ENCODE measurements at regions not wholly inside any gene's neighbourhood (a gene's known extent, or its start where the extent isn't known, plus 50 kb on each side); places are given as distances from the start of the nearest gene placed in this dataset.

DNA sequence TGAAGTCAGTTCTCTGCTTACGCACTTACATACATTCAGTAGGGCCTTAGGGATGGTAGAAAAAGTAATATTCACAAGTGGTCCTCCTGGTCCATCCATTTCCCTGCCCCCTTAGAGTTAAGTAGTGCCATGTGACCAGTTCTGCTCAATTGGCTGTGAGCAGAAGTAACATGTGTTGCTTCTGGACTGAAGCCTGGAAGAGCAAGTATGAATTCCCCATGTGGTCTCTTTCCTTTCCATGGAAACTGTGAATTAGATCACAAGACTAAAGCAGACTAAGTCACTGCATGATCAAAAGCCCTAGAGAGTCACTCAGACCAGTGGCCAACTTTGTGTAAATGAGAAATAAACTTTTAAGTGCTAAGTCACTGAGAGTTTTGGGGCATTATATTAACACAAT lies 341.7 kb upstream of the CADM1 start:
- Histone ChIP-seq H3K4me3 (ENCODE audit: low read length in 3 of 3) (no peak overlapping the region), H3K36me3 (ENCODE audit: control insufficient read depth in 2 of 3, insufficient read depth in 3 of 3, low read length in 3 of 3) (no peaks in the 10 kb centered on the region), H3K27me3 (ENCODE audit: control insufficient read depth, insufficient read depth, low read length) (no peaks in the 10 kb centered on the region), H3K9ac (ENCODE audit: low read length in 3 of 3) (no peak overlapping the region), H3K9me3 (ENCODE audit: control insufficient read depth in 2 of 3, insufficient read depth in 1 of 3, low read length in 3 of 3) (peaks cover 0 to 3% (median 0%) of the 10 kb centered on the region in 3 donors), H3K27ac (ENCODE audit: low read depth in 2 of 2, low read length in 2 of 2) (no peak overlapping the region), H3K4me1 (ENCODE audit: control insufficient read depth in 2 of 3, insufficient read depth in 2 of 3, low read depth in 1 of 3, low read length in 3 of 3) (no peaks in the 10 kb centered on the region)
- TF ChIP-seq CTCF (IDR thresholded peaks at IDR 0.05; ENCODE audit: borderline replicate concordance, extremely low read depth, insufficient read depth), result no peak
- intact Hi-C loops (cut with DNase I), result no loop called here
- FAIRE-seq (no peak), DNase-seq (no peak)

GRCh38 chr11:115843685-115844084 lies 339.5 kb upstream of the CADM1 start:
- no peak overlapping the region for H3K9ac ChIP-seq (ENCODE audit: low read length in 3 of 3)
- no peaks in the 10 kb centered on the region for H3K36me3 ChIP-seq (ENCODE audit: control insufficient read depth in 2 of 3, insufficient read depth in 3 of 3, low read length in 3 of 3)
- no peaks in the 10 kb centered on the region for H3K4me1 ChIP-seq (ENCODE audit: control insufficient read depth in 2 of 3, insufficient read depth in 2 of 3, low read depth in 1 of 3, low read length in 3 of 3)
- intact Hi-C loops (cut with DNase I), result no loop called here
- no peak for DNase-seq
- no peak overlapping the region for H3K27ac ChIP-seq (ENCODE audit: low read depth in 2 of 2, low read length in 2 of 2)
- FAIRE-seq, result no peak
- TF ChIP-seq CTCF (IDR thresholded peaks at IDR 0.05; ENCODE audit: borderline replicate concordance, extremely low read depth, insufficient read depth), result no peak
- H3K9me3 ChIP-seq (ENCODE audit: control insufficient read depth in 2 of 3, insufficient read depth in 1 of 3, low read length in 3 of 3), result no peaks in the 10 kb centered on the region
- H3K4me3 ChIP-seq (ENCODE audit: low read length in 3 of 3), result no peak overlapping the region
- H3K27me3 ChIP-seq (ENCODE audit: control insufficient read depth, insufficient read depth, low read length), result no peaks in the 10 kb centered on the region

DNA sequence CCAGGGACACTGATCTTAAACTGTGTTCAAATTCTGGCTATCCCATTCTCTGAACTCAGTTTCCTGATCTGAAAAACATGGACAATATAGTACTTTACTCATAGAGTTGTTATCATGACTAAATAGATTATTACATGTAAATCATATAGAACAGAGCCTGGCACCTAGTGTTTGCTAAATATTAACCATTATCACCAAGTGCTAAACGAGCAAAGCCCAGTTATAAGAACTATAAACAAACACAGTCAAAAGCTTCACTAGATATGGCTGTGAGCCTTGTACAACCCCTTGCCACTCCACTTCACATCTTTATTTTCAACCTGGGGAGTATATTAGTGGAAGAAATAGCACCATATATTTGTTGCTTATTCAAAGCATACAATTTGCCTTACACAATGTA lies 338.9 kb upstream of the CADM1 start:
- Histone ChIP-seq H3K27me3 (ENCODE audit: control insufficient read depth, insufficient read depth, low read length) (no peaks in the 10 kb centered on the region), H3K9ac (ENCODE audit: low read length in 3 of 3) (no peak overlapping the region), H3K9me3 (ENCODE audit: control insufficient read depth in 2 of 3, insufficient read depth in 1 of 3, low read length in 3 of 3) (no peaks in the 10 kb centered on the region), H3K36me3 (ENCODE audit: control insufficient read depth in 2 of 3, insufficient read depth in 3 of 3, low read length in 3 of 3) (no peaks in the 10 kb centered on the region), H3K27ac (ENCODE audit: low read depth in 2 of 2, low read length in 2 of 2) (no peak overlapping the region), H3K4me1 (ENCODE audit: control insufficient read depth in 2 of 3, insufficient read depth in 2 of 3, low read depth in 1 of 3, low read length in 3 of 3) (no peaks in the 10 kb centered on the region), H3K4me3 (ENCODE audit: low read length in 3 of 3) (no peak overlapping the region)
- no peak for TF ChIP-seq CTCF (IDR thresholded peaks at IDR 0.05; ENCODE audit: borderline replicate concordance, extremely low read depth, insufficient read depth)
- intact Hi-C loops (cut with DNase I), result no loop called here
- DNase-seq, result no peak
- FAIRE-seq, result no peak

GRCh38 chr11:115820026-115820425 lies 315.8 kb upstream of the CADM1 start:
- intact Hi-C loops (cut with DNase I), result no loop called here
- Histone ChIP-seq H3K4me1 (ENCODE audit: control insufficient read depth in 2 of 3, insufficient read depth in 2 of 3, low read depth in 1 of 3, low read length in 3 of 3) (no peaks in the 10 kb centered on the region), H3K36me3 (ENCODE audit: control insufficient read depth in 2 of 3, insufficient read depth in 3 of 3, low read length in 3 of 3) (no peaks in the 10 kb centered on the region), H3K9ac (ENCODE audit: low read length in 3 of 3) (no peak overlapping the region), H3K27ac (ENCODE audit: low read depth in 2 of 2, low read length in 2 of 2) (no peak overlapping the region), H3K9me3 (ENCODE audit: control insufficient read depth in 2 of 3, insufficient read depth in 1 of 3, low read length in 3 of 3) (peaks cover 0 to 10% (median 2%) of the 10 kb centered on the region in 3 donors), H3K4me3 (ENCODE audit: low read length in 3 of 3) (no peak overlapping the region), H3K27me3 (ENCODE audit: control insufficient read depth, insufficient read depth, low read length) (no peaks in the 10 kb centered on the region)
- TF ChIP-seq CTCF (IDR thresholded peaks at IDR 0.05; ENCODE audit: borderline replicate concordance, extremely low read depth, insufficient read depth), result no peak
- no peak for DNase-seq
- no peak for FAIRE-seq
